ACC112 (cell line): ENCODE measurements at regions not wholly inside any gene's neighbourhood (a gene's known extent, or its start where the extent isn't known, plus 50 kb on each side); places are given as distances from the start of the nearest gene placed in this dataset.

ENCODE experiments used
- H2AFZ ChIP-seq: fragments of 200-600 bp; sonication (generic); one replicate; pipeline ENCODE4 v1.6.0; 2017; ENCODE audit warnings: antibody characterized with exemption, low read length; ENCODE audit not compliant: unreplicated experiment
- H3K27ac ChIP-seq: fragments of 200-600 bp; sonication (generic); 2 replicates; pipeline ENCODE4 v1.5.1; 2014; ENCODE audit warnings: low read depth, mild to moderate bottlenecking, antibody characterized with exemption, low read length, moderate library complexity
- H3K27me3 ChIP-seq: fragments of 200-600 bp; sonication (generic); 2 replicates; pipeline ENCODE4 v1.6.1; 2014; ENCODE audit warnings: mild to moderate bottlenecking, antibody characterized with exemption, low read length, moderate library complexity, mixed read lengths; ENCODE audit not compliant: insufficient read depth
- H3K36me3 ChIP-seq: fragments of 200-600 bp; sonication (generic); 2 replicates; pipeline ENCODE4 v1.6.1; 2016; ENCODE audit warnings: mild to moderate bottlenecking, antibody characterized with exemption, low read length, moderate library complexity, mixed read lengths; ENCODE audit not compliant: insufficient read depth
- H3K4me1 ChIP-seq: fragments of 200-600 bp; sonication (generic); one replicate; pipeline ENCODE4 v1.6.1; 2016; ENCODE audit warnings: low read length, mixed read lengths; ENCODE audit not compliant: insufficient read depth, unreplicated experiment, control insufficient read depth
- H3K4me3 ChIP-seq: fragments of 200-600 bp; sonication (generic); 2 replicates; pipeline ENCODE4 v1.5.1; 2014; ENCODE audit warnings: mild to moderate bottlenecking, low read depth, low read length
- H3K79me2 ChIP-seq: fragments of 200-600 bp; sonication (generic); one replicate; pipeline ENCODE4 v1.6.0; 2016; ENCODE audit warnings: low read length; ENCODE audit not compliant: control insufficient read depth, unreplicated experiment, insufficient read depth

- H3K36me3 ChIP-seq, result no peaks in the 10 kb centered on the region
- no peaks in the 10 kb centered on the region for H3K79me2 ChIP-seq
- no peak overlapping the region for H2AFZ ChIP-seq
- H3K4me1 ChIP-seq, result no peaks in the 10 kb centered on the region
- no peak overlapping the region for H3K4me3 ChIP-seq
- no peaks in the 10 kb centered on the region for H3K27me3 ChIP-seq
- no peak overlapping the region for H3K27ac ChIP-seq
These were observed 170.5 kb upstream of the TBL1XR1 start for GRCh38 chr3:177367788-177368187.

GRCh38 chr3:177370246-177370822, 173.1 kb upstream of the TBL1XR1 start:
- Histone ChIP-seq H3K27me3 (no peaks in the 10 kb centered on the region), H2AFZ (no peak overlapping the region), H3K36me3 (no peaks in the 10 kb centered on the region), H3K79me2 (no peaks in the 10 kb centered on the region), H3K27ac (no peak overlapping the region), H3K4me3 (no peak overlapping the region), H3K4me1 (no peaks in the 10 kb centered on the region)

- H3K4me1 ChIP-seq, result no peaks in the 10 kb centered on the region
- no peak overlapping the region for H3K27ac ChIP-seq
- no peaks in the 10 kb centered on the region for H3K27me3 ChIP-seq
- no peaks in the 10 kb centered on the region for H3K79me2 ChIP-seq
- H2AFZ ChIP-seq, result no peak overlapping the region
- no peaks in the 10 kb centered on the region for H3K36me3 ChIP-seq
- no peak overlapping the region for H3K4me3 ChIP-seq
These were observed 173.9 kb upstream of the TBL1XR1 start for GRCh38 chr3:177371146-177371545.

- H3K79me2 ChIP-seq, result no peaks in the 10 kb centered on the region
These were observed 174.6 kb upstream of the TBL1XR1 start for GRCh38 chr3:177371888-177372287.

GRCh38 chr3:177374323-177374722, 177.0 kb upstream of the TBL1XR1 start:
- no peak overlapping the region for H2AFZ ChIP-seq
- no peaks in the 10 kb centered on the region for H3K4me1 ChIP-seq
- H3K4me3 ChIP-seq, result no peak overlapping the region
- no peak overlapping the region for H3K27ac ChIP-seq
- no peaks in the 10 kb centered on the region for H3K36me3 ChIP-seq
- H3K27me3 ChIP-seq, result no peaks in the 10 kb centered on the region
- no peaks in the 10 kb centered on the region for H3K79me2 ChIP-seq

More at GRCh38 chr3:177371888-177372287, 174.6 kb upstream of the TBL1XR1 start:
- H3K4me3 ChIP-seq, result no peak overlapping the region
- no peaks in the 10 kb centered on the region for H3K36me3 ChIP-seq
- H2AFZ ChIP-seq, result no peak overlapping the region
- H3K27me3 ChIP-seq, result no peaks in the 10 kb centered on the region
- no peak overlapping the region for H3K27ac ChIP-seq
- H3K4me1 ChIP-seq, result no peaks in the 10 kb centered on the region

GRCh38 chr3:177375316-177375715, 178.0 kb upstream of the TBL1XR1 start:
- Histone ChIP-seq H3K4me1 (no peaks in the 10 kb centered on the region), H3K36me3 (no peaks in the 10 kb centered on the region), H3K27me3 (no peaks in the 10 kb centered on the region), H3K27ac (no peak overlapping the region), H3K79me2 (no peaks in the 10 kb centered on the region), H2AFZ (no peak overlapping the region), H3K4me3 (no peak overlapping the region)

- H3K4me3 ChIP-seq, result no peak overlapping the region
- no peaks in the 10 kb centered on the region for H3K36me3 ChIP-seq
- H3K4me1 ChIP-seq, result no peaks in the 10 kb centered on the region
- no peaks in the 10 kb centered on the region for H3K27me3 ChIP-seq
- H3K79me2 ChIP-seq, result no peaks in the 10 kb centered on the region
- H2AFZ ChIP-seq, result no peak overlapping the region
- no peak overlapping the region for H3K27ac ChIP-seq
These were observed 179.9 kb upstream of the TBL1XR1 start for GRCh38 chr3:177377166-177377565.

- H3K27me3 ChIP-seq, result no peaks in the 10 kb centered on the region
- no peaks in the 10 kb centered on the region for H3K4me1 ChIP-seq
- no peak overlapping the region for H3K4me3 ChIP-seq
- no peaks in the 10 kb centered on the region for H3K36me3 ChIP-seq
- no peak overlapping the region for H3K27ac ChIP-seq
- no peak overlapping the region for H2AFZ ChIP-seq
- no peaks in the 10 kb centered on the region for H3K79me2 ChIP-seq
These were observed 180.9 kb upstream of the TBL1XR1 start for GRCh38 chr3:177378168-177378567.

- no peak overlapping the region for H3K27ac ChIP-seq
- H3K4me1 ChIP-seq, result no peaks in the 10 kb centered on the region
- no peaks in the 10 kb centered on the region for H3K79me2 ChIP-seq
- no peaks in the 10 kb centered on the region for H3K36me3 ChIP-seq
- no peaks in the 10 kb centered on the region for H3K27me3 ChIP-seq
- no peak overlapping the region for H2AFZ ChIP-seq
- H3K4me3 ChIP-seq, result no peak overlapping the region
These were observed 181.8 kb upstream of the TBL1XR1 start for GRCh38 chr3:177379045-177379444.

- Histone ChIP-seq H3K27ac (no peak overlapping the region), H2AFZ (no peak overlapping the region), H3K36me3 (no peaks in the 10 kb centered on the region), H3K79me2 (no peaks in the 10 kb centered on the region), H3K4me1 (peaks cover 8% of the 10 kb centered on the region), H3K27me3 (no peaks in the 10 kb centered on the region), H3K4me3 (no peak overlapping the region)
These were observed 183.8 kb upstream of the TBL1XR1 start for GRCh38 chr3:177381070-177381469.

GRCh38 chr3:177382944-177383343, 185.7 kb upstream of the TBL1XR1 start:
- Histone ChIP-seq H2AFZ (no peak overlapping the region), H3K27ac (no peak overlapping the region), H3K36me3 (no peaks in the 10 kb centered on the region)

More at GRCh38 chr3:177382944-177383343, 185.7 kb upstream of the TBL1XR1 start:
- H3K4me3 ChIP-seq, result no peak overlapping the region
- no peaks in the 10 kb centered on the region for H3K27me3 ChIP-seq
- H3K4me1 ChIP-seq, result peaks cover 12% of the 10 kb centered on the region
- no peaks in the 10 kb centered on the region for H3K79me2 ChIP-seq
